GM23248 (cell line): ENCODE measurements at regions not wholly inside any gene's neighbourhood (a gene's known extent, or its start where the extent isn't known, plus 50 kb on each side); places are given as distances from the start of the nearest gene placed in this dataset.

Source experiments
- EZH2 ChIP-seq: fragments of 200-600 bp; sonication (generic); IDR thresholded peaks from 2 replicates; pipeline ENCODE4 v1.6.1; 2018; ENCODE audit warnings: antibody characterized with exemption, mild to moderate bottlenecking; ENCODE audit not compliant: insufficient read depth, poor library complexity, severe bottlenecking
- EZH2phosphoT487 ChIP-seq: fragments of 200-600 bp; sonication (generic); IDR thresholded peaks from 2 replicates; pipeline ENCODE4 v1.6.1; 2018; ENCODE audit warnings: antibody characterized with exemption, moderate library complexity, mild to moderate bottlenecking, low read depth; ENCODE audit not compliant: insufficient read depth

- TF ChIP-seq EZH2, result no peak
- TF ChIP-seq EZH2phosphoT487, result no peak
These were observed 163.7 kb upstream of the ACO1 start for GRCh38 chr9:32220750-32221149.
